Sigmoid colon (tissue), 4 donors: ENCODE measurements at regions not wholly inside any gene's neighbourhood (a gene's known extent, or its start where the extent isn't known, plus 50 kb on each side); places are given as distances from the start of the nearest gene placed in this dataset.

Experiments
- CTCF ChIP-seq, 4 experiments: fragments of 450-650 bp in 3 of 4; fragments of 200-600 bp in 1 of 4; IDR thresholded peaks; one replicate each; pipeline ENCODE4 v1.5.1; 2016 to 2019; ENCODE audit warnings: antibody characterized with exemption in 4 of 4, mild to moderate bottlenecking in 3 of 4, moderate library complexity in 2 of 4
- POLR2A ChIP-seq, 2 donors: fragments of 450-650 bp; IDR thresholded peaks; one replicate each; pipeline ENCODE4 v1.6.1; 2016; ENCODE audit warnings: antibody characterized with exemption in 2 of 2, mild to moderate bottlenecking in 2 of 2, moderate library complexity in 2 of 2
- POLR2AphosphoS5 ChIP-seq, 4 donors: sonication (generic); formaldehyde crosslinking; IDR thresholded peaks; one replicate each; pipeline ENCODE4 v1.6.1; 2017; ENCODE audit warnings: antibody characterized with exemption in 4 of 4

GRCh38 chr20:29742699-29743100 lies 1514.8 kb upstream of the DEFB115 start:
- TF ChIP-seq CTCF (IDR thresholded peaks at IDR 0.05) (no peak), POLR2AphosphoS5 (IDR thresholded peaks at IDR 0.05) (no peak), POLR2A (IDR thresholded peaks at IDR 0.05) (no peak)
